AG20443 (cell line): ENCODE measurements at regions not wholly inside any gene's neighbourhood (a gene's known extent, or its start where the extent isn't known, plus 50 kb on each side); places are given as distances from the start of the nearest gene placed in this dataset.
A peak's percentile ranks its signal among the peaks of the same experiment; 100 is the strongest.
"Not testable (repeated sequence)": the region's sequence is repeated elsewhere in the genome, so short reads cannot be mapped to it uniquely, and the experiment has no call there.

ENCODE experiments used
- DNase-seq: peaks from one replicate; pipeline ENCODE4 v3.0.0; 2012; ENCODE audit warnings: low spot score, mixed read lengths

- not testable (repeated sequence) for DNase-seq
Observed at GRCh38 chr9:38123359-38123758, 54.3 kb upstream of the SHB start.

- peak; percentile 2 for DNase-seq
Observed at GRCh38 chr9:38120961-38121360, 51.9 kb upstream of the SHB start.

GRCh38 chr9:38119560-38120236, 50.7 kb upstream of the SHB start:
- no peak for DNase-seq

- DNase-seq, result no peak
Observed at GRCh38 chr9:38118862-38119438, 49.9 kb upstream of the SHB start.
